ENCODE measurements at regions not wholly inside any gene's neighbourhood (a gene's known extent, or its start where the extent isn't known, plus 50 kb on each side); places are given as distances from the start of the nearest gene placed in this dataset.

GRCh38 chr1:90412563-90412962 is 304.5 kb downstream of the BARHL2 start:
- ATAC-seq (no peak), DNase-seq (no peak)
- Mint-ChIP-seq H3K9me3 (no peaks in the 10 kb centered on the region), H3K4me3 (no peak overlapping the region), H3K27ac (no peak overlapping the region), H3K27me3 (peaks cover 7% of the 10 kb centered on the region), H3K4me1 (no peaks in the 10 kb centered on the region)

- H3K27me3 Mint-ChIP-seq = peaks cover 7% of the 10 kb centered on the region
- no peak for DNase-seq
- no peaks in the 10 kb centered on the region for H3K4me1 Mint-ChIP-seq
- no peak for ATAC-seq
- H3K27ac Mint-ChIP-seq = no peak overlapping the region
- no peak overlapping the region for H3K4me3 Mint-ChIP-seq
- no peaks in the 10 kb centered on the region for H3K9me3 Mint-ChIP-seq
Measured at GRCh38 chr1:90411185-90411584, 305.9 kb downstream of the BARHL2 start.

GRCh38 chr1:90407737-90408136 is 309.4 kb downstream of the BARHL2 start:
- H3K9me3 Mint-ChIP-seq = no peaks in the 10 kb centered on the region
- no peaks in the 10 kb centered on the region for H3K4me1 Mint-ChIP-seq
- H3K27ac Mint-ChIP-seq = no peak overlapping the region
- H3K4me3 Mint-ChIP-seq = no peak overlapping the region
- no peaks in the 10 kb centered on the region for H3K27me3 Mint-ChIP-seq
- DNase-seq (no peak), ATAC-seq (no peak)

- no peak for ATAC-seq
- Mint-ChIP-seq H3K27ac (no peak overlapping the region), H3K27me3 (no peaks in the 10 kb centered on the region)
Measured at GRCh38 chr1:90405726-90406125, 311.4 kb downstream of the BARHL2 start.

GRCh38 chr1:90402893-90403849 is 313.9 kb downstream of the BARHL2 start:
- no peak overlapping the region for H3K4me3 Mint-ChIP-seq

More at GRCh38 chr1:90405726-90406125, 311.4 kb downstream of the BARHL2 start:
- Mint-ChIP-seq H3K4me3 (no peak overlapping the region), H3K9me3 (no peaks in the 10 kb centered on the region), H3K4me1 (no peaks in the 10 kb centered on the region)
- no peak for DNase-seq

GRCh38 chr1:90400131-90400530 is 317.0 kb downstream of the BARHL2 start:
- DNase-seq = no peak
- ATAC-seq = no peak

More at GRCh38 chr1:90402893-90403849, 313.9 kb downstream of the BARHL2 start:
- no peak for DNase-seq
- H3K27me3 Mint-ChIP-seq = no peaks in the 10 kb centered on the region
- no peak overlapping the region for H3K27ac Mint-ChIP-seq
- no peak for ATAC-seq
- no peaks in the 10 kb centered on the region for H3K4me1 Mint-ChIP-seq
- no peaks in the 10 kb centered on the region for H3K9me3 Mint-ChIP-seq

GRCh38 chr1:90396917-90397316 is 320.2 kb downstream of the BARHL2 start:
- H3K27me3 Mint-ChIP-seq = no peaks in the 10 kb centered on the region
- H3K27ac Mint-ChIP-seq = no peak overlapping the region
- H3K9me3 Mint-ChIP-seq = no peaks in the 10 kb centered on the region
- ATAC-seq (no peak), DNase-seq (no peak)
- H3K4me1 Mint-ChIP-seq = no peaks in the 10 kb centered on the region
- H3K4me3 Mint-ChIP-seq = no peak overlapping the region

More at GRCh38 chr1:90400131-90400530, 317.0 kb downstream of the BARHL2 start:
- no peaks in the 10 kb centered on the region for H3K9me3 Mint-ChIP-seq
- H3K27me3 Mint-ChIP-seq = no peaks in the 10 kb centered on the region
- no peaks in the 10 kb centered on the region for H3K4me1 Mint-ChIP-seq
- H3K27ac Mint-ChIP-seq = no peak overlapping the region
- H3K4me3 Mint-ChIP-seq = no peak overlapping the region

GRCh38 chr1:90394247-90394646 is 322.9 kb downstream of the BARHL2 start:
- DNase-seq (no peak), ATAC-seq (no peak)
- Mint-ChIP-seq H3K9me3 (no peaks in the 10 kb centered on the region), H3K4me3 (no peak overlapping the region), H3K4me1 (no peaks in the 10 kb centered on the region), H3K27ac (no peak overlapping the region), H3K27me3 (no peaks in the 10 kb centered on the region)

GRCh38 chr1:90393025-90393424 is 324.1 kb downstream of the BARHL2 start:
- no peak overlapping the region for H3K27ac Mint-ChIP-seq
- no peak overlapping the region for H3K4me3 Mint-ChIP-seq
- ATAC-seq (no peak), DNase-seq (no peak)
- no peaks in the 10 kb centered on the region for H3K4me1 Mint-ChIP-seq
- no peaks in the 10 kb centered on the region for H3K27me3 Mint-ChIP-seq
- H3K9me3 Mint-ChIP-seq = no peaks in the 10 kb centered on the region

- Mint-ChIP-seq H3K4me3 (no peak overlapping the region), H3K4me1 (no peaks in the 10 kb centered on the region), H3K27ac (no peak overlapping the region), H3K9me3 (no peaks in the 10 kb centered on the region), H3K27me3 (no peaks in the 10 kb centered on the region)
- no peak for DNase-seq
- no peak for ATAC-seq
Measured at GRCh38 chr1:90391126-90391525, 326.0 kb downstream of the BARHL2 start.

GRCh38 chr1:90387805-90388204 is 329.3 kb downstream of the BARHL2 start:
- H3K4me3 Mint-ChIP-seq = no peak overlapping the region
- peak overlapping the region in 1 of 2 donors; percentile 32 for H3K27ac Mint-ChIP-seq
- H3K4me1 Mint-ChIP-seq = no peaks in the 10 kb centered on the region
- ATAC-seq (no peak), DNase-seq (no peak)
- H3K9me3 Mint-ChIP-seq = no peaks in the 10 kb centered on the region
- no peaks in the 10 kb centered on the region for H3K27me3 Mint-ChIP-seq

- DNase-seq = no peak
- no peak overlapping the region for H3K27ac Mint-ChIP-seq
- H3K4me3 Mint-ChIP-seq = no peak overlapping the region
- no peaks in the 10 kb centered on the region for H3K9me3 Mint-ChIP-seq
- H3K27me3 Mint-ChIP-seq = no peaks in the 10 kb centered on the region
- H3K4me1 Mint-ChIP-seq = no peaks in the 10 kb centered on the region
- no peak for ATAC-seq
Measured at GRCh38 chr1:90386899-90387720, 330.0 kb downstream of the BARHL2 start.

GRCh38 chr1:90384193-90384592 is 332.9 kb downstream of the BARHL2 start:
- ATAC-seq (no peak), DNase-seq (no peak)
- no peaks in the 10 kb centered on the region for H3K27me3 Mint-ChIP-seq
- no peaks in the 10 kb centered on the region for H3K4me1 Mint-ChIP-seq
- H3K27ac Mint-ChIP-seq = no peak overlapping the region
- H3K4me3 Mint-ChIP-seq = no peak overlapping the region
- H3K9me3 Mint-ChIP-seq = no peaks in the 10 kb centered on the region

- ATAC-seq (no peak), DNase-seq (no peak)
- Mint-ChIP-seq H3K4me3 (no peak overlapping the region), H3K9me3 (no peaks in the 10 kb centered on the region), H3K27me3 (no peaks in the 10 kb centered on the region), H3K4me1 (no peaks in the 10 kb centered on the region), H3K27ac (no peak overlapping the region)
Measured at GRCh38 chr1:90382161-90382560, 334.9 kb downstream of the BARHL2 start.

GRCh38 chr1:90381598-90381997 is 335.5 kb downstream of the BARHL2 start:
- H3K4me1 Mint-ChIP-seq = no peaks in the 10 kb centered on the region
- DNase-seq (no peak), ATAC-seq (no peak)
- H3K4me3 Mint-ChIP-seq = no peak overlapping the region
- no peak overlapping the region for H3K27ac Mint-ChIP-seq
- no peaks in the 10 kb centered on the region for H3K9me3 Mint-ChIP-seq
- peaks cover under 1% of the 10 kb centered on the region for H3K27me3 Mint-ChIP-seq

- no peaks in the 10 kb centered on the region for H3K4me1 Mint-ChIP-seq
- H3K27me3 Mint-ChIP-seq = peaks cover 7% of the 10 kb centered on the region
- H3K9me3 Mint-ChIP-seq = no peaks in the 10 kb centered on the region
- no peak overlapping the region for H3K27ac Mint-ChIP-seq
- DNase-seq (no peak), ATAC-seq (no peak)
- no peak overlapping the region for H3K4me3 Mint-ChIP-seq
Measured at GRCh38 chr1:90371448-90371813, 345.7 kb downstream of the BARHL2 start.
